ENCODE measurements at regions not wholly inside any gene's neighbourhood (a gene's known extent, or its start where the extent isn't known, plus 50 kb on each side); places are given as distances from the start of the nearest gene placed in this dataset.

- no peaks in the 10 kb centered on the region for H3K9me3 ChIP-seq
- TF ChIP-seq CTCF (IDR thresholded peaks at IDR 0.05): no peak
- no peaks in the 10 kb centered on the region for H3K36me3 ChIP-seq
- 90 to 94% methylated on average over 4 of the region's 4 CpGs for WGBS, 2 donors
- intact Hi-C loops (cut with DNase I): no loop called here
- DNase-seq: no peak
- no peaks in the 10 kb centered on the region for H3K27me3 ChIP-seq
- H3K27ac ChIP-seq: no peak overlapping the region
- no peaks in the 10 kb centered on the region for H3K4me1 ChIP-seq
- H3K4me3 ChIP-seq: no peak overlapping the region
- no peak for ATAC-seq
Observed at GRCh38 chr10:110370006-110370405, 65.3 kb upstream of the SMNDC1 start.

GRCh38 chr10:110372656-110373055, 67.9 kb upstream of the SMNDC1 start:
- H3K9me3 ChIP-seq: no peaks in the 10 kb centered on the region
- no peaks in the 10 kb centered on the region for H3K27me3 ChIP-seq
- ATAC-seq: no peak
- no peak for DNase-seq
- WGBS, 2 donors: 85 to 100% methylated on average over 1 of the region's 1 CpG
- intact Hi-C loops (cut with DNase I): no loop called here
- H3K4me1 ChIP-seq: peaks cover 3 to 22% (median 8%) of the 10 kb centered on the region in 9 donors
- H3K4me3 ChIP-seq: no peak overlapping the region
- H3K36me3 ChIP-seq: no peaks in the 10 kb centered on the region
- TF ChIP-seq CTCF (IDR thresholded peaks at IDR 0.05): no peak
- H3K27ac ChIP-seq: no peak overlapping the region

GRCh38 chr10:110373059-110373458, 68.3 kb upstream of the SMNDC1 start:
- DNase-seq: no peak
- H3K4me3 ChIP-seq: no peak overlapping the region

GRCh38 chr10:110373857-110374654, 69.3 kb upstream of the SMNDC1 start:
- DNase-seq: no peak
- no peak for ATAC-seq
- no peaks in the 10 kb centered on the region for H3K36me3 ChIP-seq
- no peak overlapping the region for H3K27ac ChIP-seq
- no peak overlapping the region for H3K4me3 ChIP-seq
- no peaks in the 10 kb centered on the region for H3K27me3 ChIP-seq
- intact Hi-C loops (cut with DNase I): no loop called here
- H3K4me1 ChIP-seq: peaks cover 3 to 22% (median 8%) of the 10 kb centered on the region in 9 donors
- H3K9me3 ChIP-seq: no peaks in the 10 kb centered on the region
- WGBS, 2 donors: 95 to 97% methylated on average over 8 of the region's 8 CpGs
- no peak for TF ChIP-seq CTCF (IDR thresholded peaks at IDR 0.05)

More at GRCh38 chr10:110373059-110373458, 68.3 kb upstream of the SMNDC1 start:
- intact Hi-C loops (cut with DNase I): no loop called here
- no peak for TF ChIP-seq CTCF (IDR thresholded peaks at IDR 0.05)
- Histone ChIP-seq H3K4me1 (peaks cover 3 to 22% (median 8%) of the 10 kb centered on the region in 9 donors), H3K27ac (no peak overlapping the region), H3K36me3 (no peaks in the 10 kb centered on the region), H3K9me3 (no peaks in the 10 kb centered on the region), H3K27me3 (no peaks in the 10 kb centered on the region)
- 89% methylated on average over 6 of the region's 6 CpGs for WGBS, 2 donors
- ATAC-seq: no peak

Measured in heart right ventricle (tissue), 16 donors.